ENCODE measurements at regions not wholly inside any gene's neighbourhood (a gene's known extent, or its start where the extent isn't known, plus 50 kb on each side); places are given as distances from the start of the nearest gene placed in this dataset.

DNA sequence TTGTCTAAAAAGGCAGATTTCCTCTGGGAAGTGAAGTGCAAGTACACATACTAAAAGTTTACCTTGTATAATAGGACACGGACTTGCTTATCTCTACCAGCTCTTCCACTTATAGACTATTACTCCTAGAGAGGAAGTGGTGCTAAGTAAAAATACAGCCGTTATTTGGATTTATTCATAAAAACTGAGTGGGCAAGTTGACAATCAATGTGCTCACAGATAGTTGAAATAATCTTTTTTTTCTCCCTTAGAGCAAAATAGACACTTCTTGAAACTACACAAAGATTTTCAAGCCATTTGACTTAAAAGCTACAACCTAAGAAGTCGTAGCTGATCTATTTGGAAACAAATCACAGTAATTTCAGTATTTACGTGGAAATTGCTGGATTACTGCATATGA, 2584.7 kb upstream of the PCDH20 start:
- H3K9me3 ChIP-seq (ENCODE audit: control insufficient read depth in 5 of 5, low read length in 5 of 5), result no peaks in the 10 kb centered on the region
- H3K4me3 ChIP-seq (ENCODE audit: low read depth in 1 of 5, low read length in 5 of 5), result no peak overlapping the region
- no peak overlapping the region for H3K27ac ChIP-seq (ENCODE audit: low read depth, low read length)
- no peaks in the 10 kb centered on the region for H3K4me1 ChIP-seq (ENCODE audit: control insufficient read depth in 5 of 5, insufficient read depth in 5 of 5, low read length in 5 of 5)
- no peaks in the 10 kb centered on the region for H3K36me3 ChIP-seq (ENCODE audit: control insufficient read depth in 5 of 5, insufficient read depth in 5 of 5, low read length in 5 of 5)
- H3K27me3 ChIP-seq (ENCODE audit: control insufficient read depth in 5 of 5, insufficient read depth in 4 of 5, low read length in 5 of 5), result no peaks in the 10 kb centered on the region
- no peak overlapping the region for H3K9ac ChIP-seq (ENCODE audit: low read length in 5 of 5)

- no peaks in the 10 kb centered on the region for H3K4me1 ChIP-seq (ENCODE audit: control insufficient read depth in 5 of 5, insufficient read depth in 5 of 5, low read length in 5 of 5)
- H3K9me3 ChIP-seq (ENCODE audit: control insufficient read depth in 5 of 5, low read length in 5 of 5), result no peaks in the 10 kb centered on the region
- H3K27ac ChIP-seq (ENCODE audit: low read depth, low read length), result no peak overlapping the region
- no peaks in the 10 kb centered on the region for H3K27me3 ChIP-seq (ENCODE audit: control insufficient read depth in 5 of 5, insufficient read depth in 4 of 5, low read length in 5 of 5)
- H3K4me3 ChIP-seq (ENCODE audit: low read depth in 1 of 5, low read length in 5 of 5), result no peak overlapping the region
- no peaks in the 10 kb centered on the region for H3K36me3 ChIP-seq (ENCODE audit: control insufficient read depth in 5 of 5, insufficient read depth in 5 of 5, low read length in 5 of 5)
- H3K9ac ChIP-seq (ENCODE audit: low read length in 5 of 5), result no peak overlapping the region
Observed at GRCh38 chr13:63999614-64000305, 2584.1 kb upstream of the PCDH20 start.

- Histone ChIP-seq H3K9me3 (ENCODE audit: control insufficient read depth in 5 of 5, low read length in 5 of 5) (peaks cover 0 to 5% (median 0%) of the 10 kb centered on the region in 5 donors), H3K36me3 (ENCODE audit: control insufficient read depth in 5 of 5, insufficient read depth in 5 of 5, low read length in 5 of 5) (no peaks in the 10 kb centered on the region), H3K9ac (ENCODE audit: low read length in 5 of 5) (no peak overlapping the region), H3K4me1 (ENCODE audit: control insufficient read depth in 5 of 5, insufficient read depth in 5 of 5, low read length in 5 of 5) (no peaks in the 10 kb centered on the region), H3K27ac (ENCODE audit: low read depth, low read length) (no peak overlapping the region), H3K27me3 (ENCODE audit: control insufficient read depth in 5 of 5, insufficient read depth in 4 of 5, low read length in 5 of 5) (no peaks in the 10 kb centered on the region), H3K4me3 (ENCODE audit: low read depth in 1 of 5, low read length in 5 of 5) (no peak overlapping the region)
Observed at GRCh38 chr13:63983366-63983765, 2567.7 kb upstream of the PCDH20 start.

- H3K36me3 ChIP-seq (ENCODE audit: control insufficient read depth in 5 of 5, insufficient read depth in 5 of 5, low read length in 5 of 5), result no peaks in the 10 kb centered on the region
- H3K4me1 ChIP-seq (ENCODE audit: control insufficient read depth in 5 of 5, insufficient read depth in 5 of 5, low read length in 5 of 5), result no peaks in the 10 kb centered on the region
- peaks cover 0 to 3% (median 0%) of the 10 kb centered on the region in 5 donors for H3K9me3 ChIP-seq (ENCODE audit: control insufficient read depth in 5 of 5, low read length in 5 of 5)
- no peak overlapping the region for H3K9ac ChIP-seq (ENCODE audit: low read length in 5 of 5)
- H3K27me3 ChIP-seq (ENCODE audit: control insufficient read depth in 5 of 5, insufficient read depth in 4 of 5, low read length in 5 of 5), result no peaks in the 10 kb centered on the region
- no peak overlapping the region for H3K27ac ChIP-seq (ENCODE audit: low read depth, low read length)
- H3K4me3 ChIP-seq (ENCODE audit: low read depth in 1 of 5, low read length in 5 of 5), result no peak overlapping the region
Observed at GRCh38 chr13:63979951-63980350, 2564.3 kb upstream of the PCDH20 start.

GRCh38 chr13:63972328-63972727, 2556.7 kb upstream of the PCDH20 start:
- Histone ChIP-seq H3K27ac (ENCODE audit: low read depth, low read length) (no peak overlapping the region), H3K4me1 (ENCODE audit: control insufficient read depth in 5 of 5, insufficient read depth in 5 of 5, low read length in 5 of 5) (no peaks in the 10 kb centered on the region), H3K4me3 (ENCODE audit: low read depth in 1 of 5, low read length in 5 of 5) (no peak overlapping the region), H3K9me3 (ENCODE audit: control insufficient read depth in 5 of 5, low read length in 5 of 5) (no peaks in the 10 kb centered on the region), H3K36me3 (ENCODE audit: control insufficient read depth in 5 of 5, insufficient read depth in 5 of 5, low read length in 5 of 5) (no peaks in the 10 kb centered on the region), H3K27me3 (ENCODE audit: control insufficient read depth in 5 of 5, insufficient read depth in 4 of 5, low read length in 5 of 5) (no peaks in the 10 kb centered on the region), H3K9ac (ENCODE audit: low read length in 5 of 5) (no peak overlapping the region)

DNA sequence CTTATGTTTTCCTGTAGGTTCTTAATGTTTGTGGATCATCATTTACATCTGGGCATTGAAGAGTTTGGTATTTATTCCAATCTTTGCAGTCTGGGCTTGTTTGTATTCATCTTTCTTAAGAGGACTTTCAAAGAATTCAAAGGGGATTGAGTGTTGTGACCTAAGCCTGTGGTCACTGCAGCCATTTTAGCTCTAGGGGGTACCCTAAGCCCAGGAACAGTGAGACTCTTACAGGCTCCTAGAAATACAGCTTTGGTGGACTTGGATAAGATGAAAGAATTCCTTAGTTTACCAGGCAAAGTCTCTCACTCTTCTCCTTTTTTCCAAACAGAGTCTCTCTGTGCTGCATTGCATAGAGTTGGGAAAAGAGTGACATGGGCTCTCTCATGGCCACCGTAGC, 2539.0 kb upstream of the PCDH20 start:
- peaks cover 0 to 4% (median 0%) of the 10 kb centered on the region in 5 donors for H3K9me3 ChIP-seq (ENCODE audit: control insufficient read depth in 5 of 5, low read length in 5 of 5)

DNA sequence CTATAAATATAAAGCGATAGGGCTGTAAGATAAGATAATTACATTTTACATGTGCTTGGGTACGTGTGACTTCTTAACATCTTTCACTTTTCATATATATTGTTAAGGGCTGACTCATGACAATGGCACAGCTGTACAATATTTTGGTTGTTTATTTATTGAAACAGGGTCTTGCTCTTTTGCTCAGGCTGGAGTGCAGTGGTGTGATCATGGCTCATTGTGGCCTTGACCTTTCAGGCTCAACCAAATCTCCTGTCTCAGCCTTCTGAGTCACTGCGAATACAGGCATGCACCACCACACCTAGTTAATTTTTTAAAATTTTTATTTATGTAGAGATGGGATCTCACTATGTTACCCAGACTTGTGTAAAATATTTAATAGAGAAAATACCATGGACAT, 2532.4 kb upstream of the PCDH20 start:
- Histone ChIP-seq H3K27me3 (ENCODE audit: control insufficient read depth in 5 of 5, insufficient read depth in 4 of 5, low read length in 5 of 5) (no peaks in the 10 kb centered on the region), H3K36me3 (ENCODE audit: control insufficient read depth in 5 of 5, insufficient read depth in 5 of 5, low read length in 5 of 5) (no peaks in the 10 kb centered on the region), H3K4me1 (ENCODE audit: control insufficient read depth in 5 of 5, insufficient read depth in 5 of 5, low read length in 5 of 5) (no peaks in the 10 kb centered on the region), H3K4me3 (ENCODE audit: low read depth in 1 of 5, low read length in 5 of 5) (no peak overlapping the region), H3K9me3 (ENCODE audit: control insufficient read depth in 5 of 5, low read length in 5 of 5) (no peaks in the 10 kb centered on the region), H3K27ac (ENCODE audit: low read depth, low read length) (no peak overlapping the region), H3K9ac (ENCODE audit: low read length in 5 of 5) (no peak overlapping the region)

More for the DNA sequence above, 2539.0 kb upstream of the PCDH20 start:
- no peaks in the 10 kb centered on the region for H3K4me1 ChIP-seq (ENCODE audit: control insufficient read depth in 5 of 5, insufficient read depth in 5 of 5, low read length in 5 of 5)
- H3K9ac ChIP-seq (ENCODE audit: low read length in 5 of 5), result no peak overlapping the region
- H3K27me3 ChIP-seq (ENCODE audit: control insufficient read depth in 5 of 5, insufficient read depth in 4 of 5, low read length in 5 of 5), result no peaks in the 10 kb centered on the region
- H3K27ac ChIP-seq (ENCODE audit: low read depth, low read length), result no peak overlapping the region
- no peak overlapping the region for H3K4me3 ChIP-seq (ENCODE audit: low read depth in 1 of 5, low read length in 5 of 5)
- H3K36me3 ChIP-seq (ENCODE audit: control insufficient read depth in 5 of 5, insufficient read depth in 5 of 5, low read length in 5 of 5), result no peaks in the 10 kb centered on the region

DNA sequence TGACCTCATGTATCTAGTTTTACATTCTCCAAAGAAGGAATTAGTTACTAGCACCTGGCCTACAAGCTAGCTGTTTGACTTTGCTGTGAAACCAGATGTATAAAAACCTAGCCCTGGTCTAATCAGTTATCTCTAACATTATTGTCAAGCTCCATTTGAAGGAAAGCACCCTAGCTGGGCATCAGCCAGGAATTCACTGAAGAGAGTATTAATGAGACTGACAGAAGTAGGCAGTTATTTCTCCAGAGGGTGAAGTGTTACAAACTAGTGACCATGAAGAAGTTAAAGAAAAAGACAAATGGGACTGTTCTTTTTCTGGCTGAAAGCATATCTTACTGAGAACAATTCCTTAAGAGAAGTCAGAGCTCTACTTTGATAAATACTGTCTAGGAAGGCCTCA, 2529.3 kb upstream of the PCDH20 start:
- Histone ChIP-seq H3K9ac (ENCODE audit: low read length in 5 of 5) (no peak overlapping the region), H3K4me3 (ENCODE audit: low read depth in 1 of 5, low read length in 5 of 5) (no peak overlapping the region), H3K4me1 (ENCODE audit: control insufficient read depth in 5 of 5, insufficient read depth in 5 of 5, low read length in 5 of 5) (no peaks in the 10 kb centered on the region), H3K36me3 (ENCODE audit: control insufficient read depth in 5 of 5, insufficient read depth in 5 of 5, low read length in 5 of 5) (no peaks in the 10 kb centered on the region), H3K9me3 (ENCODE audit: control insufficient read depth in 5 of 5, low read length in 5 of 5) (no peaks in the 10 kb centered on the region), H3K27me3 (ENCODE audit: control insufficient read depth in 5 of 5, insufficient read depth in 4 of 5, low read length in 5 of 5) (no peaks in the 10 kb centered on the region), H3K27ac (ENCODE audit: low read depth, low read length) (no peak overlapping the region)

GRCh38 chr13:63942372-63942771, 2526.7 kb upstream of the PCDH20 start:
- Histone ChIP-seq H3K27me3 (ENCODE audit: control insufficient read depth in 5 of 5, insufficient read depth in 4 of 5, low read length in 5 of 5) (no peaks in the 10 kb centered on the region), H3K36me3 (ENCODE audit: control insufficient read depth in 5 of 5, insufficient read depth in 5 of 5, low read length in 5 of 5) (no peaks in the 10 kb centered on the region), H3K4me3 (ENCODE audit: low read depth in 1 of 5, low read length in 5 of 5) (no peak overlapping the region), H3K9me3 (ENCODE audit: control insufficient read depth in 5 of 5, low read length in 5 of 5) (no peaks in the 10 kb centered on the region), H3K4me1 (ENCODE audit: control insufficient read depth in 5 of 5, insufficient read depth in 5 of 5, low read length in 5 of 5) (no peaks in the 10 kb centered on the region), H3K27ac (ENCODE audit: low read depth, low read length) (no peak overlapping the region), H3K9ac (ENCODE audit: low read length in 5 of 5) (no peak overlapping the region)

DNA sequence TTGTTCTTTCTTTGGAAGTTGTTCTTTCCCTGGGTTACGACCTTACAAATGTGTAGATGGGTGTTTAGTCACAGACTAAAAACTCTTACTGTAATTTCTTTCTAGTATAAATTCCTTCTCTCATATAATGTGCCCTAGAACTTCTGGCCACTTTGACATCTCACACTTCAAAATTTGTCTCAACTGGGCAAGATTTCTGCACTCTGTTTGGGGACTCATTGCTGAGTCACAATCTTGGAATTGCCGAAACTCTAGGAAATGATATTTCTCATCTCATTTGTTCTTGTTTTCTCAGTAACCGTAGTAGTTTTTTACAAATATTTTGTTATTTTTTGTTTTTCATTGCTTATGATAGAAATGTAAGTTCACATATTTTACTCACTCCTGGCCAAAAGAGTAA, 2523.2 kb upstream of the PCDH20 start:
- Histone ChIP-seq H3K4me1 (ENCODE audit: control insufficient read depth in 5 of 5, insufficient read depth in 5 of 5, low read length in 5 of 5) (no peaks in the 10 kb centered on the region), H3K9me3 (ENCODE audit: control insufficient read depth in 5 of 5, low read length in 5 of 5) (no peaks in the 10 kb centered on the region), H3K4me3 (ENCODE audit: low read depth in 1 of 5, low read length in 5 of 5) (no peak overlapping the region), H3K27ac (ENCODE audit: low read depth, low read length) (no peak overlapping the region), H3K9ac (ENCODE audit: low read length in 5 of 5) (no peak overlapping the region), H3K27me3 (ENCODE audit: control insufficient read depth in 5 of 5, insufficient read depth in 4 of 5, low read length in 5 of 5) (no peaks in the 10 kb centered on the region), H3K36me3 (ENCODE audit: control insufficient read depth in 5 of 5, insufficient read depth in 5 of 5, low read length in 5 of 5) (no peaks in the 10 kb centered on the region)
